IPS-18c (cell line): ENCODE measurements at regions not wholly inside any gene's neighbourhood (a gene's known extent, or its start where the extent isn't known, plus 50 kb on each side); places are given as distances from the start of the nearest gene placed in this dataset.

Experiments
- H3K4me3 ChIP-seq: 2 replicates; pipeline ENCODE4 v1.7.0; 2013; ENCODE audit warnings: low read depth, mild to moderate bottlenecking, low read length, moderate library complexity; ENCODE audit not compliant: insufficient read depth
- H3K9me3 ChIP-seq: one replicate; pipeline ENCODE4 v1.6.1; 2013; ENCODE audit warnings: mild to moderate bottlenecking, low read length, moderate library complexity; ENCODE audit not compliant: control insufficient read depth, insufficient read depth

DNA sequence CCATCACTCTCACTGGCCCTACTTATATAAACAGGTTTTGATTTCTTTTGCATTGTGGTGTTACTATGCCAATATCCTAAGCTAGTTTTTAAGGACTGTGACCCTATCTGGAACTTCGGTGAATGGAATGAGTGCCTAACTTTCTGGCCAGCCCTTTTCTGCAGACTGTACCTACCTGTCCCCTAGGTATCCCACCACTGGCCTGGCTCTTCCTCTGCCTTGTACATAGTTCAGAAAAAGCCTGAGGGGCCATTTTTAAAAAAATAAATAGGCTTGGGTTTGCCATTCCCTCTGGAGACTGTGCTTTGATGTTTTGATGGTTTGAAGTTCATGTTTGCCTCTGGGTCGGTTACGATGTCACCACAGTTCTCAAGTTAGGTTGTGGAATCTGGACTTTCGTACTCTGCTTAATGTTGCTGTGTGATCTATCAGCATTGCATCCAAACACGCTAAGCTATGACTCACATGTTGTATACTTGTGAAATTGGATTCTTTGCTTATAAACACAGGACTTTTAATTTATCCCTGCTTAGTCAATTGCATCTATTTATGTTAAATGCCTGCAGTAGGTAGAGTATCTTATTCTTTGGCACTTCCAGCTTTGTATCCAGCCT lies 182.0 kb downstream of the ANKRD50 start:
- no peak overlapping the region for H3K4me3 ChIP-seq
- H3K9me3 ChIP-seq, result no peaks in the 10 kb centered on the region

DNA sequence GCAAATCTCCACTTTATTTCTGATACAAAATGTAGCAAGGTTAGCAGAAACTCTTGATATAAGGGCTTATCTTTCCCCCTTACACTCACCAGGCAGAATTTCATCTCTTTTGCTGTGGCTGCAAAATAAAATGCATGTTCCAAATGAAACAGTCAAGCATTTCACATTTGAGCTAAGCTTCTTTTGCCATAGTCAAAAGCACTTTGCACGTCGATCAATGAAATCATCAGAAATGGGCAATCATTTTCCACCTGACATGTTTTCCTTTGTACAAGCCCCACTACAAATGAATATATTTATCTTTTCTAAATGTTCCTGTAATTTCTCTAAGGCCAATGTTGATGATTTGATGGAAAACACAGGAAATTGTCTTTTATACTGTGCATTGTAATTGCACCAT lies 178.4 kb downstream of the ANKRD50 start:
- Histone ChIP-seq H3K4me3 (no peak overlapping the region), H3K9me3 (no peaks in the 10 kb centered on the region)

DNA sequence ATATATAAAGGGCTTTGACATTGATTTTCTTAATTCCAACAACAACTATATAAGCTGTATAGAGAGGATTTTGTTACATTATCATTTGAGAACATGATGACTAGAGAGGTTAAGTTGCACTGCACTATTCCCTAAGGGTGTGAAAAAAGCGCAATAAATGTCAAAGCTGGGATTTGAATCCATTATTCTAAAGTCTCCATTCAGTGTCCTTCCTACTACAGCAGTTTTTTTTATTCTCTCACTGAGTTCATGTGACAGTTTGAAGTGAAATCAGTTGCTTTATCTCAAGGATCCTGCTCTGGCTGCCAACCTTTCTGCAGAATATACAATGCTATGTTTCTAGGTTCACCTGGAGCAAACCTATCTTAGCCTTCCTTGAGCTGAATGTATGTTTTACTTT lies 177.5 kb downstream of the ANKRD50 start:
- Histone ChIP-seq H3K9me3 (no peaks in the 10 kb centered on the region), H3K4me3 (no peak overlapping the region)

DNA sequence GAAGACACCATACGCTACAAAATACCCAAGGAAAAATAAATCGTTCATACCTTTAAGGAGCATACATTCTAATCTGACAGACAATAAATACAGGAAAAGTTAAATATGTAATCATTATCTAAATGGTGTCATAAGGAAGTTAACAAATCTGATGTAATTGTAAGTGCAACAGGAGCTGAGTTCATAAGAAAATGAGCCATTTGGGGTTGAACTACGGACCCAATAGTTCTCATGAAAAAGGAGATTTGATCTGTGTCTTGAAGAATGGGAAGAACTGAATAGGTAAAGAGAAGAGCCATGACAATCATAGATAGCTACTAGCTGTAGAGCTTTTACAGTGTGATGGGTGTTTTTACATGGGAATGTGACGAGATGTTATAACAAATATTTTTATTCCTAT lies 175.6 kb downstream of the ANKRD50 start:
- H3K4me3 ChIP-seq, result no peak overlapping the region

DNA sequence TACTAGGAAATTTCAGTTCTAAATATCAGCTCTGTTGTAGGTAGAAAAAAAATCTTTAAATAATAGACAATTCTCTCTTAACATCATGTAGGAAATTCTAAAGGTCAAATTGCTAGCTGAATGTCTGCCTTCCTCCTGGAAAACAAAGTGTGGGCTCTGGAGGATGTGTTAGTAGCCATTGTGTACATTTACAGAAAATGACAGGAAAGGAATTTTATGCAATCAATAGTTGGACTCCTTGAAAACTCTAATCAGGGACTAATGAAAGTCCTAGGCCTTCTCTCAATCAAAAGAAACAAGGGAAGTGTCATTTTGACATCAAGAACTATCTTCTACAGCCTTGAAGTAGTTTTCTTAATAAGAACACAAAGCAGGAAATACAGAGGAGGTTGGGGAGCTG lies 174.6 kb downstream of the ANKRD50 start:
- H3K9me3 ChIP-seq, result no peaks in the 10 kb centered on the region
- H3K4me3 ChIP-seq, result no peak overlapping the region

More for the DNA sequence above, 175.6 kb downstream of the ANKRD50 start:
- H3K9me3 ChIP-seq, result no peaks in the 10 kb centered on the region

DNA sequence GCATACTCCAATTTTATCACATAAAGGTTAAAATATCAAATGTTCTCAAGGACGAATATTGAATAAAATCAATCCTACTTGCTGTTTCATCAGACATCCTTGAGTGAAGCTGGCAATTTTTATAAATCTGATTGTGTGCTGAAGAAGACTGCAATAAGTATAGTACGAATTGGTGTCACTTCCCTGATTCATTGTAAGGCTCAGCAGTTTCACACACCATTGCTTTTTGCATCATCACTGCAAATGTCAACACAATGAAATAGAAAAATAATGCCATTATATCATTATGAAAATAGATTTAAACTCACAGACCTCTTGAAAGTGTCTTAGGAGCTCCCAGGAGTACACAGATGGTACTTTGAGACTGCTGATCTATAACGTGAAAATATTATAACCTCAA lies 172.5 kb downstream of the ANKRD50 start:
- no peak overlapping the region for H3K4me3 ChIP-seq

DNA sequence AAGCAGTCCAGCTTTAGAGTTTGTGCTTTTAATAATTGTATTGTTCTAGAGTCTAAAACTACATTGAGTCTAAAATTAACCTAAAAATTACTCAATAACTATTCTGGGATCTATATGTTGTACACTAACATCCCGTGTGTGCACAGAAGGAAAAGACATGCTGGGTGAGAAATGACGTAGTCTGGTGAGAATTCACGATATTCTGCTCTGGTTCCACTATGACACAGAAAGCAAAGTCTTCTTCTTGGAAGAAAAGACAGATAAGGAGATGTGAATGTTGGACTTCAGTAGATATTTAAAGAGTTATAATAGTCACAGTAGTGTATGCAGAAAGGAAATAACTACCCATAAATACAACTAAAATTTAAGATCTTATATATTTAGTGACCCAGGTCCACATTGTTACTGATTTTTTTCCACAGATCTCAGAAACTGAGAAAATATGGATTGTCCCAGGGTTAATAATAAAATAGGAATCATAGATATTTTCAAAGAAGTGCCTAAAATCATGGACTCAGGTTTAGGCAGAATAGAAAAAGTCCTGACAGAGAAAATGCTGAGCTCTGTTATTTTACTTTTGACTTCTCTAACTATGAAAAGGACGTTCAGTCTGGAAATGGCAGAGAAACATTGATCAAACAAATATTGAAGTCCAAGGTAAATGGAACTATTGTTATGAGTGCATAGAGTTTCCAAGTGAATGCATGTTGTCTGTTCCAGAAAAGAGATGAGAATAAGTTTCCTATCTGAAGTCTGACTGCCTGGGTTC lies 170.7 kb downstream of the ANKRD50 start:
- Histone ChIP-seq H3K9me3 (no peaks in the 10 kb centered on the region), H3K4me3 (no peak overlapping the region)

More for the DNA sequence above, 172.5 kb downstream of the ANKRD50 start:
- no peaks in the 10 kb centered on the region for H3K9me3 ChIP-seq

DNA sequence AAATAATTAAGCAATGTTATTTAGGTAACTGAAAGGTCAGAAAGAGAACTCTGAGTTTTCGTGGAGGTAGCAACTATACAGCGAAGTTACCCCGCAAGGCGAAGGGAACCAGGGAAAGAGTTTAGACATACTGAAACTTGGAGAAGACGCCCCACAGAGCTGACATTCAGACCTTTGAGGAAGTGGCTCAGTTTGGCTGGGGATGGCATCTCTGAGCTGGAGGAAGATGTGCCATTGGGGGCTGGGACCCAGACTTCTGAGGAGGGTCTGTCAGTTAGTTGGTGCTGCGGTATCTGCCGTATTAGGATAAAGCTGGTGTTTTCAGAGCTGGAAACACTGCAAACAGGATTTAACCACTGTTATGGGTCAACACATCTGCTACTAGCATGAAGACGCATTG lies 156.6 kb downstream of the ANKRD50 start:
- peaks cover 2% of the 10 kb centered on the region for H3K9me3 ChIP-seq
- H3K4me3 ChIP-seq, result no peak overlapping the region

DNA sequence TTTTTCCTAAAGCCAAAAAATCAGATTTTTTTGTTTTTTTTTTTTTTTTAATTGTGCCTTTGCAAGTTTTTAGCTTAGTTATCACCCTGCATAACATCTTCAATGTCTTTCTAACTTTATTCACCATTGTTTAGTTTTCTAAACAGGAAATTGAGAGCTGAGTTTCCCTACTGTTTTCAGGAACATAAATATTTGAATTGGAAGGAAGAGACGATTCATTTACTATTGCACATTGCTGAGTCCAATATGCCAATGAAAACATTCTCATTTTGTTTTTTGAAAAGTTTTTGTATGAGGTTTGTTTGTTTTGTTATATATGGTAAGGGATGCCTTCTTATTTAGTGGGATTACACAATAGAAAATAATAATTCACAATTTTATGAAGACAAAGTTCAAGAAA lies 148.4 kb downstream of the ANKRD50 start:
- Histone ChIP-seq H3K4me3 (no peak overlapping the region), H3K9me3 (no peaks in the 10 kb centered on the region)

DNA sequence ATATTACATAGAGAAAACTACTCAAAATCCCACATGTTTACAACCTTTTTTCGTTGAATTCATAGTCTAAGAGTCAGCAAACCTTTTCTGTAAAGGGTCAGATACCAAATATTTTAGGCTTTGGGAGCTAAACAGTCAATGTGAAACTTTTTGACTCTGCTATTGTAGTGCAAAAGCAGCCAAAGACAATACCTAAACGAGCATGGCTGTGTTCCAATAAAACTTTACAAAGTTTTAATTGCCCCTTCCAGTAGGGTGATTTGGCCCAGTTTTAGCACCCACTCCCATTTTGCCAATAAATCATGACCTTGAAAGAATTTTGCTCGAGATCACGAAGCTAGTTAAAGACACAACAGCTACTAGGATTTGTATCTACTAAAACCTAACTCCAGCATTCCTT lies 147.2 kb downstream of the ANKRD50 start:
- Histone ChIP-seq H3K4me3 (no peak overlapping the region), H3K9me3 (no peaks in the 10 kb centered on the region)

DNA sequence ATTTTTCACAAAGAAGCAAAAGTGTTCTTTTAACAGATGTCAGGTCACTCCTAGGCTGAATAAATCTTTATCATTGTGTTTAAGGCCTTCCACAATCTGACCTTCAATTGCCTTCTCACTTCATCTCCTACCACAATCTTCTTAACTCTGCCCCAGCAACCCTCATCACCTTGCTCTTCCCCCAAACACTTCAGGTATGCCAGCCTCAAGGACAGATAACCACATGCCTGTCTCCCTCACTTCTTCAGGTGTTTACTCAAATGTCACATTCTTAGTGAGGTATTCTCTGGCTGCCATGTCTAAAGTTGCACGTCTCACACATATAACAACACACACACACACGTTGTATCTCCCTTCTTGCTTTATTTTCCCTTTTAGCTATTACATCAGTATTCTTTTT lies 146.5 kb downstream of the ANKRD50 start:
- Histone ChIP-seq H3K9me3 (no peaks in the 10 kb centered on the region), H3K4me3 (no peak overlapping the region)

DNA sequence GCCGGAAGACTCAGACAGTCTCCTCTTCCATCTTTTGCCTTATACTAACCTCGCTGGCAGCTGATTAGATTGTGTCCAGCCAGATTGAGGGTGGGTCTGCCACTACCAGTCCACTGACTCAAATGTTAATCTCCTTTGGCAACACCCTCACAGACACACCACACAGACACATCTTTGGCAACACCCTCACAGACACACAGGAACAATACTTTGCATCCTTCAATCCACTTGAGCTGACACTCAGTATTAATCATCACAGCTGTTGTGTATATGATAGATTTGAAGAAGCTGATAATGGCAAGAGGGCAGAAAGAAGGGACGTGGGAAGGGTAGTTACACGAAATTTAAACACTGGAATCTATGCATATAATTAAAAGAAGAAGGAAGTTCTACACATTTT lies 139.5 kb downstream of the ANKRD50 start:
- Histone ChIP-seq H3K4me3 (no peak overlapping the region), H3K9me3 (no peaks in the 10 kb centered on the region)

DNA sequence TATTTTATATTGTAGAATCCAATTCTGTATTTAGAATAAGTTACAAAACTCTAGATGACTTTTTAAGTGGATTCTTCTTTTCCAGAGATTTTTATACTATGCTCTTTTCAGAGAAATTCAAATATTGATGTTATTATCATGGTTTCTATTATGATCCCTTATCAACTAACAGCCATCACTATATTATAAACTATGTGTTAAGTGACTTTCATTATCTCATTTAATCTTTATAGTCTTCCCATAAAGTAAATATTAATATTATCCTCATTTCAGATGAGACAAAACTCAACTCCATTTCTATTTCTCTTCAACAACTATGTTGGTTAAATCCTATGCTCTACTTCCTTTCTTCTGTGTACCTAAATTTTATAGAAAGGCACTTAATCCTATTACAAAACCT lies 132.6 kb downstream of the ANKRD50 start:
- H3K4me3 ChIP-seq, result no peak overlapping the region
- H3K9me3 ChIP-seq, result peaks cover 14% of the 10 kb centered on the region

DNA sequence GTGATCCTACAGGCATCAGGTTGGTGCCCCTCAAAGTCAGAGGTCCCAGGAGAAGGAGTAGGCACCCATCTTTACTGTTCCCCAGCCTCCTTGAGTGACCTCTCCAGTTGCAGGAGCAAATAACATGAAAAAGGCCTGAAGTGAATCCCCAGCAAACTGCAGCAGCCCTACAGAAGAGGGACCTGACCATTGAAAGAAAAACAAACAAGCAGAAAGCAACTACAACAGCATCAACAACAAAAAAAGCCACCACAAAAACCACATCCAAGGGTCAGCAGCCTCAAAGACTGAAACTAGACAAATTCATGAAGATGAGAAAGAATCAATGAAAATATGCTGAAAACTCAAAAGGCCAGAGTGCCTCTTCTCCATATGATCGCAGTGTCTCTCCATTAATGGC lies 128.7 kb downstream of the ANKRD50 start:
- Histone ChIP-seq H3K4me3 (no peak overlapping the region), H3K9me3 (peaks cover 14% of the 10 kb centered on the region)

DNA sequence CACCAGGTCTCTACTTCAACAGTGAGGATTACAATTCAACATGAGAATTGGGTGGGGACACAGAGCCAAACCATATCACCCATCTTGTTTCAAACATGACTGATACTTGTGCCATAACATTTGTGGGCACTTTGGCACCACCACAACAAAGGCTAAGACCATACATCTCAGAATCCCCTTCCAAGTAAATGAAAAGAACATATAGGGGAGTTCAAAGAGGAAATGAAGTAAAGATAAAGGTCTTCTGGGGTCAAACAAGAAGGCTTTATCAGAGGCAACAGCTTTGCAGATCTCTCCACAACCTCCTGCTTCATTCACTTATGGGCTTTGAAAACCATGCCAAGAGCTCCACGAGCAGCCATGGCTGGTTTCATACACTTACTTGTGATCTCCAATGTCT lies 122.7 kb downstream of the ANKRD50 start:
- no peaks in the 10 kb centered on the region for H3K9me3 ChIP-seq
- H3K4me3 ChIP-seq, result no peak overlapping the region

DNA sequence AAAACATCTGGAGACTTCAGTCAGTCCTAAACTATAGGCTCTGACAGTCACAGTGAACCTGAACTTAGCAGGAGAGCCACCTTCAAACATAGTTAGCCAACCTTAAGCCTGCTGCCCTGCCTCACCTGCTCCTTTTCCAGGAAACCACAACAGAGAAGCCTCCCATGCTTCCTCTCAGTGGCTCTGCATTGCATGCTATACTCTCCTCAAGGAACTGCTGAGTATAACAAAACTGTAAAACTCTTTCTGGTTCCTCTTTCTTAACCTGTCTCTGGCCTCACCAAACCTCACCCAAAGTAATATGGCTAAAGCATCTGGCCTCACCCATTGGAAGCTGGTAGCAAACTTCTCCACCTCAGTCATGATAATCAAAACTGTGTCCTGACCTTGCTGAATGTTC lies 122.1 kb downstream of the ANKRD50 start:
- no peaks in the 10 kb centered on the region for H3K9me3 ChIP-seq
- H3K4me3 ChIP-seq, result no peak overlapping the region

DNA sequence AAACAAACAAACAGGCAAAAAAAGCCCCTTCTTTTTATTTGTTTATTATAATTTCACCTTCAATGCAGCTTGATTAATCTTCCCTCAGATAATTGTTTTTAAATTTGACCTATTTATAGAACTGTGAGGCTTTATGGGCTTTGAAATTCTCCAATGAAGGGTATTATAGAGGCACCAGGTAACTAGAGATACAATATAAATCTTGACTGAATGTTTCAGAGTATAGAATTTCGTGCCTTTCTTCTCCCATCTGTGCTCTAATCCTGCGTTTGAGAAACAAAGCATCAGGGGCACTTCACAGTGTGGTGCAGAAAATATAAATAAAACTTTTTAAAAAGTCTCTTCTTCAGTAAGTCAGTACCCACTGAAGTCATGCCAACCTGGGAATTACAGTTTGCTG lies 120.9 kb downstream of the ANKRD50 start:
- Histone ChIP-seq H3K9me3 (no peaks in the 10 kb centered on the region), H3K4me3 (no peak overlapping the region)

DNA sequence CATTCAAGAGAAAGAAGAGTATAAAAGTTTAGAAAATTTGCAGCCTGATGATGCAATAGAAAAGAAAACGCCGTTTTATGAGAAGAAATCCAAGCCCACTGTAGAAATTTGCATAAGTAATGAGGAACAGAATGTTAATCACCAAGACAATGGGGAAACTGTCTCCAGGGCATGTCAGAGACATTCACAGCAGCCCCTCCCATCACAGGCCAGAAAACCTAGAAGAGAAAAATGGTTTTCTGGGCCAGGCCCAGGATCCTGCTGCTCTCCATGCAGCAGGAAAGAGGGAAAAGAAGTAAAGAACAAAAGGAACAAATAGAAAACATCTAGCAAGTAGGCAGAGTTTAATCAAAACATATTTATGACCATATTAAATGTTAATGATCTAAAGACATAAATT lies 119.0 kb downstream of the ANKRD50 start:
- Histone ChIP-seq H3K9me3 (no peaks in the 10 kb centered on the region), H3K4me3 (no peak overlapping the region)

DNA sequence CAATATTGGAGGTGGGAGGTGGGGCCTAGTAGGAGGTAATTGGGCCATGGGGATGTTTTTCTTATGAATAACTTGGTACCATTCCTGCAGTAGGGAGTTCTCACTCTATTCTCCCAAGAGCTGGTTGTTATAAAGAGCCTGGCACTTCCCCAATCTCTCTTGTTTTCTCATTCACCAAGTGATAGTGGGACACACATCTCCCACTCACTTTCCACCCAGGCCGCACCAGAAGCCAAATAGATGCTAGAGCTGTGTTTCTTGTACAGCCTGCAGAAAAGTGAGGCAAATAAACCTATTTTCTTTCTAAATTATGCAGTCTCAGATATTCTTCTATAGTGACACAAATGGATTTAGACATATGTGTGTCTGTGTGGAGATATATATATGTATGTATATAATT lies 117.6 kb downstream of the ANKRD50 start:
- no peaks in the 10 kb centered on the region for H3K9me3 ChIP-seq
- H3K4me3 ChIP-seq, result no peak overlapping the region
